ENCODE measurements at regions not wholly inside any gene's neighbourhood (a gene's known extent, or its start where the extent isn't known, plus 50 kb on each side); places are given as distances from the start of the nearest gene placed in this dataset.

GRCh38 chr6:100260584-100260983 lies 204.1 kb downstream of the SIM1 start:
- no peak overlapping the region for H2AFZ ChIP-seq (ENCODE audit: low read depth, low read length)
- TF ChIP-seq POLR2AphosphoS5 (IDR thresholded peaks at IDR 0.05) (no peak), EZH2 (IDR thresholded peaks at IDR 0.05; ENCODE audit: borderline replicate concordance, insufficient read depth, low read length, poor library complexity, severe bottlenecking) (no peak), RAD21 (conservative IDR thresholded peaks at IDR 0.05) (no peak), SMC3 (conservative IDR thresholded peaks at IDR 0.05; ENCODE audit: poor library complexity) (no peak), REST (IDR thresholded peaks at IDR 0.05; ENCODE audit: borderline replicate concordance) (no peak), MXI1 (conservative IDR thresholded peaks at IDR 0.05; ENCODE audit: poor library complexity, severe bottlenecking) (no peak), CTCF (IDR thresholded peaks at IDR 0.05; ENCODE audit: poor library complexity, severe bottlenecking) (no peak), TAF1 (IDR thresholded peaks at IDR 0.05; ENCODE audit: low read depth) (no peak), EP300 (conservative IDR thresholded peaks at IDR 0.05; ENCODE audit: poor library complexity, severe bottlenecking) (no peak)

GRCh38 chr6:100259865-100260264 lies 204.9 kb downstream of the SIM1 start:
- H3K9me3 ChIP-seq (ENCODE audit: low read length) = no peaks in the 10 kb centered on the region
- peaks cover 5% of the 10 kb centered on the region for H3F3A ChIP-seq (ENCODE audit: insufficient read depth, low read length, poor library complexity, severe bottlenecking)
- TF ChIP-seq POLR2AphosphoS5 (IDR thresholded peaks at IDR 0.05) (no peak), SMC3 (conservative IDR thresholded peaks at IDR 0.05; ENCODE audit: poor library complexity) (no peak), EZH2 (IDR thresholded peaks at IDR 0.05; ENCODE audit: borderline replicate concordance, insufficient read depth, low read length, poor library complexity, severe bottlenecking) (no peak), EP300 (conservative IDR thresholded peaks at IDR 0.05; ENCODE audit: poor library complexity, severe bottlenecking) (no peak), TAF1 (IDR thresholded peaks at IDR 0.05; ENCODE audit: low read depth) (no peak), RAD21 (conservative IDR thresholded peaks at IDR 0.05) (no peak), MXI1 (conservative IDR thresholded peaks at IDR 0.05; ENCODE audit: poor library complexity, severe bottlenecking) (no peak), REST (IDR thresholded peaks at IDR 0.05; ENCODE audit: borderline replicate concordance) (no peak), CTCF (IDR thresholded peaks at IDR 0.05; ENCODE audit: poor library complexity, severe bottlenecking) (no peak)

More at GRCh38 chr6:100260584-100260983, 204.1 kb downstream of the SIM1 start:
- Histone ChIP-seq H3K36me3 (ENCODE audit: insufficient read depth, low read length) (no peaks in the 10 kb centered on the region), H3K9me2 (ENCODE audit: insufficient read depth, low read length) (no peaks in the 10 kb centered on the region), H3K9ac (ENCODE audit: low read length) (no peak overlapping the region), H3K4me3 (ENCODE audit: low read length) (no peak overlapping the region), H3K79me2 (replicated peaks; ENCODE audit: insufficient read depth, low read length) (no peaks in the 10 kb centered on the region), H3K27ac (ENCODE audit: low read length) (no peak overlapping the region), H3F3A (ENCODE audit: insufficient read depth, low read length, poor library complexity, severe bottlenecking) (peaks cover 5% of the 10 kb centered on the region), H3K4me2 (ENCODE audit: low read length) (no peak overlapping the region), H3K27me3 (ENCODE audit: insufficient read depth, low read depth, low read length) (no peaks in the 10 kb centered on the region), H4K20me1 (ENCODE audit: insufficient read depth) (no peaks in the 10 kb centered on the region), H3K9me3 (ENCODE audit: low read length) (no peaks in the 10 kb centered on the region)

More at GRCh38 chr6:100259865-100260264, 204.9 kb downstream of the SIM1 start:
- Histone ChIP-seq H3K4me3 (ENCODE audit: low read length) (no peak overlapping the region), H3K79me2 (replicated peaks; ENCODE audit: insufficient read depth, low read length) (no peaks in the 10 kb centered on the region), H3K27me3 (ENCODE audit: insufficient read depth, low read depth, low read length) (no peaks in the 10 kb centered on the region), H2AFZ (ENCODE audit: low read depth, low read length) (no peak overlapping the region), H3K4me2 (ENCODE audit: low read length) (no peak overlapping the region), H3K36me3 (ENCODE audit: insufficient read depth, low read length) (no peaks in the 10 kb centered on the region), H4K20me1 (ENCODE audit: insufficient read depth) (no peaks in the 10 kb centered on the region), H3K9me2 (ENCODE audit: insufficient read depth, low read length) (no peaks in the 10 kb centered on the region), H3K27ac (ENCODE audit: low read length) (no peak overlapping the region), H3K9ac (ENCODE audit: low read length) (no peak overlapping the region)
